ENCODE measurements at regions not wholly inside any gene's neighbourhood (a gene's known extent, or its start where the extent isn't known, plus 50 kb on each side); places are given as distances from the start of the nearest gene placed in this dataset.

- no peak overlapping the region for H3K27ac ChIP-seq
- no peak for DNase-seq
- no peaks in the 10 kb centered on the region for H3K4me1 ChIP-seq
- H3K36me3 ChIP-seq, result no peaks in the 10 kb centered on the region
- no peak overlapping the region for H3K4me3 ChIP-seq
- no peaks in the 10 kb centered on the region for H3K9me3 ChIP-seq
- no peak for ATAC-seq
- H3K27me3 ChIP-seq, result no peaks in the 10 kb centered on the region
- intact Hi-C loops (cut with DNase I), result no loop called here
- TF ChIP-seq CTCF (IDR thresholded peaks at IDR 0.05), result no peak
These were observed 385.1 kb downstream of the PPP1R2C start for GRCh38 chrX:42392846-42393245.

- H3K27ac ChIP-seq, result no peak overlapping the region
- no peaks in the 10 kb centered on the region for H3K4me1 ChIP-seq
- ATAC-seq (no peak), DNase-seq (no peak)
- intact Hi-C loops (cut with DNase I), result no loop called here
- H3K4me3 ChIP-seq, result no peak overlapping the region
- H3K9me3 ChIP-seq, result no peaks in the 10 kb centered on the region
- TF ChIP-seq CTCF (IDR thresholded peaks at IDR 0.05), result no peak
- H3K27me3 ChIP-seq, result no peaks in the 10 kb centered on the region
- no peaks in the 10 kb centered on the region for H3K36me3 ChIP-seq
These were observed 391.3 kb downstream of the PPP1R2C start for GRCh38 chrX:42386681-42387080.

DNA sequence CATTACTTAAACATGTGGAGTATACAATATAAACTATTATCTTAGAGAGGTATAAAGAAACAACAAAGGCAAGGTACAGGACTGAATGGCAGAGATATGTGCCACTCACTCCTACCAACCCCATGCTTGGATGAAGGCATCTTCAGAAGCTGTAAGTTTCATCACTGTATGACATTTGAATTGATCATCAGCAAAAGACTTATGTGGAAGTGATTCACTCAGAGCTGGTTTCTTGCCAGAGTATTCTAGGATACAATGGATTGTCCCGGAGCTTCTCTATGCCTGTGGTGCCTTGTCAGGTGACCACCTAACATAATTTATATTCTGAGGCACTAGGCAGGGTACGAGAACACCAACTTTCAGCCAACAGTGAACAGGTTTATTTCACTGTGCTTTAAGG lies 392.2 kb downstream of the PPP1R2C start:
- no peak for TF ChIP-seq CTCF (IDR thresholded peaks at IDR 0.05)
- Histone ChIP-seq H3K27ac (no peak overlapping the region), H3K4me1 (no peaks in the 10 kb centered on the region), H3K4me3 (no peak overlapping the region), H3K27me3 (no peaks in the 10 kb centered on the region), H3K36me3 (no peaks in the 10 kb centered on the region), H3K9me3 (no peaks in the 10 kb centered on the region)
- intact Hi-C loops (cut with DNase I), result no loop called here
- ATAC-seq (no peak), DNase-seq (no peak)

GRCh38 chrX:42384956-42385355 lies 393.0 kb downstream of the PPP1R2C start:
- DNase-seq (no peak), ATAC-seq (no peak)
- no peak for TF ChIP-seq CTCF (IDR thresholded peaks at IDR 0.05)
- Histone ChIP-seq H3K4me1 (no peaks in the 10 kb centered on the region), H3K27ac (no peak overlapping the region), H3K27me3 (no peaks in the 10 kb centered on the region), H3K4me3 (no peak overlapping the region), H3K36me3 (no peaks in the 10 kb centered on the region), H3K9me3 (no peaks in the 10 kb centered on the region)
- intact Hi-C loops (cut with DNase I), result no loop called here

GRCh38 chrX:42378857-42379256 lies 399.1 kb downstream of the PPP1R2C start:
- no peak overlapping the region for H3K4me3 ChIP-seq
- intact Hi-C loops (cut with DNase I), result no loop called here
- no peak for DNase-seq
- H3K9me3 ChIP-seq, result no peaks in the 10 kb centered on the region
- no peaks in the 10 kb centered on the region for H3K36me3 ChIP-seq
- H3K27ac ChIP-seq, result no peak overlapping the region
- no peak for TF ChIP-seq CTCF (IDR thresholded peaks at IDR 0.05)
- H3K27me3 ChIP-seq, result no peaks in the 10 kb centered on the region
- H3K4me1 ChIP-seq, result no peaks in the 10 kb centered on the region
- no peak for ATAC-seq
